Mesenteric fat pad (tissue), 1 donor: ENCODE measurements at regions not wholly inside any gene's neighbourhood (a gene's known extent, or its start where the extent isn't known, plus 50 kb on each side); places are given as distances from the start of the nearest gene placed in this dataset. TPM values are rescaled to one million over a fixed set of nuclear protein-coding genes. Genes with fewer than 3 reads are reported as not detected.

Experiments
- DNase-seq: peaks from one replicate; pipeline ENCODE4 v3.0.0-alpha.2; 2020; ENCODE audit warnings: low spot score
- microRNA-seq: library from miRNA; unstranded; fragments of <30 nt; microRNA quantifications from one replicate; pipeline ENCODE4 v1.2.0, GENCODE V29; 2020; ENCODE audit warnings: borderline number of aligned reads
- donor health status: DM: yes; HTN: yes; CAD: no.

- DNase-seq = no peak
Measured at GRCh38 chr22:25510876-25511275, 53.6 kb upstream of the GRK3 start.

GRCh38 chr22:25511725-25512124 lies 52.8 kb upstream of the GRK3 start:
- no peak for DNase-seq

GRCh38 chr22:25514436-25515180 lies 49.9 kb upstream of the GRK3 start:
- DNase-seq = no peak

Small RNAs in the stretch of these regions (microRNA-seq; reads per million reads assigned to microRNA genes)
- gene MIR6817 = not detected
